Lower leg skin (tissue), 4 donors: ENCODE measurements at regions not wholly inside any gene's neighbourhood (a gene's known extent, or its start where the extent isn't known, plus 50 kb on each side); places are given as distances from the start of the nearest gene placed in this dataset.

Source experiments
- DNase-seq, 2 donors: peaks; one replicate each; pipeline ENCODE4 v3.0.0-alpha.2; 2019; ENCODE audit warnings: low spot score in 2 of 2
- H3K4me3 ChIP-seq: fragments of 200-600 bp; sonication (generic); 2 replicates; pipeline ENCODE4 v1.5.1; 2017; ENCODE audit warnings: mild to moderate bottlenecking, low read depth; ENCODE audit not compliant: poor library complexity, severe bottlenecking
- POLR2A ChIP-seq, 2 donors: fragments of 450-650 bp; IDR thresholded peaks; one replicate each; pipeline ENCODE4 v1.6.1; 2016 to 2017; ENCODE audit warnings: antibody characterized with exemption in 2 of 2, mild to moderate bottlenecking in 1 of 2, moderate library complexity in 1 of 2
- WGBS, 2 donors: methylation state at CpG; one replicate each; pipeline ENCODE4 v1.1.5; 2018; 5-methylcytosine and 5-hydroxymethylcytosine counted together
- intact Hi-C: fragments of 100-400 bp; cut with DNase I; formaldehyde crosslinking; loops from one replicate; pipeline ENCODE4 v1.15.0; 2023; ENCODE audit warnings: low total_unique reads
- TF ChIP-seq, protein P1 (sequence below), 3 donors: fragments of 450-650 bp; IDR thresholded peaks; one replicate each; pipeline ENCODE4 v1.5.1; 2016; ENCODE audit warnings: antibody characterized with exemption in 3 of 3, mild to moderate bottlenecking in 3 of 3, moderate library complexity in 2 of 3

DNA sequence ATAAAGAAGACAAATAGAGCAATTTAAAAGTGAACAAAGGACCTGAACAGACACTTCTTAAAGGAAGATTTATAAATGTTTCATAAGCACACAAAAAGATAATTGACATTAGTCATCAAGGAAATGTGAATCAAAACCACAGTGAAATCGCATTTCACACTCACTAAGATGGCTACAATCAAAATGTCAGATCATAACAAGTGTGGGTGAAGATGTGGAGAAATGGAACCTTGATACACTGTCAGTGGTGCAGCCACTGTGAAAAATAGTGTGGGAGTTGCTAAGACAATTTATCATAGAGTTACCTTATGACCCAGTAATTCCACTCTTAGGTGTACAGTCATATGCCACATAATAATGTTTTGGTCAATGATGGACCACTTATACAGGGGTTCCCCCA, 54.5 kb upstream of the HTR4 start:
- intact Hi-C loops = no loop called here
- no peak for TF ChIP-seq POLR2A (IDR thresholded peaks at IDR 0.05)
- TF ChIP-seq, protein P1, sequence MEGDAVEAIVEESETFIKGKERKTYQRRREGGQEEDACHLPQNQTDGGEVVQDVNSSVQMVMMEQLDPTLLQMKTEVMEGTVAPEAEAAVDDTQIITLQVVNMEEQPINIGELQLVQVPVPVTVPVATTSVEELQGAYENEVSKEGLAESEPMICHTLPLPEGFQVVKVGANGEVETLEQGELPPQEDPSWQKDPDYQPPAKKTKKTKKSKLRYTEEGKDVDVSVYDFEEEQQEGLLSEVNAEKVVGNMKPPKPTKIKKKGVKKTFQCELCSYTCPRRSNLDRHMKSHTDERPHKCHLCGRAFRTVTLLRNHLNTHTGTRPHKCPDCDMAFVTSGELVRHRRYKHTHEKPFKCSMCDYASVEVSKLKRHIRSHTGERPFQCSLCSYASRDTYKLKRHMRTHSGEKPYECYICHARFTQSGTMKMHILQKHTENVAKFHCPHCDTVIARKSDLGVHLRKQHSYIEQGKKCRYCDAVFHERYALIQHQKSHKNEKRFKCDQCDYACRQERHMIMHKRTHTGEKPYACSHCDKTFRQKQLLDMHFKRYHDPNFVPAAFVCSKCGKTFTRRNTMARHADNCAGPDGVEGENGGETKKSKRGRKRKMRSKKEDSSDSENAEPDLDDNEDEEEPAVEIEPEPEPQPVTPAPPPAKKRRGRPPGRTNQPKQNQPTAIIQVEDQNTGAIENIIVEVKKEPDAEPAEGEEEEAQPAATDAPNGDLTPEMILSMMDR (IDR thresholded peaks at IDR 0.05) = no peak
- H3K4me3 ChIP-seq = no peak overlapping the region
- no peak for DNase-seq
- WGBS, 2 donors = 64% methylated on average over 1 of the region's 1 CpG

DNA sequence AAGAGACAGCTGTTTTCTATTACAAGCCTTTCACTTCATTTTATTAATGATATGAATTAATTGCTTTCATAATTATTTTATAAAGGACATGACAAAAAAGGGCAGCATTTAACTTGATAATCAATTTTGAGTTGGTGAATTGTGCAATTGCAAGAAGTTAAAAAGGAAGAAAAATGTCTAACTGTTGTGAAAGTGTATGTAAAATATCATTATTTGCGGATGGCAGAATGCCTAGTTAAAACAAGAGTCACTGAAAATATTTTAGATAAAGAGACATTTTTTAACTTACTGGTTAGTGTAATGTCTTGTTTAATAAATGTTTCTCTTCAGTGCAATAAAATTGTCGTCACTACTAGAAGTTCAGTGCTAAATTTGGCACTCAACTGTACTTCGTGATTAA, 57.6 kb upstream of the HTR4 start:
- 65 to 72% methylated on average over 3 of the region's 3 CpGs for WGBS, 2 donors
- TF ChIP-seq POLR2A (IDR thresholded peaks at IDR 0.05) = no peak
- TF ChIP-seq, protein P1 (IDR thresholded peaks at IDR 0.05) = no peak
- H3K4me3 ChIP-seq = no peak overlapping the region
- intact Hi-C loops = no loop called here
- no peak for DNase-seq

DNA sequence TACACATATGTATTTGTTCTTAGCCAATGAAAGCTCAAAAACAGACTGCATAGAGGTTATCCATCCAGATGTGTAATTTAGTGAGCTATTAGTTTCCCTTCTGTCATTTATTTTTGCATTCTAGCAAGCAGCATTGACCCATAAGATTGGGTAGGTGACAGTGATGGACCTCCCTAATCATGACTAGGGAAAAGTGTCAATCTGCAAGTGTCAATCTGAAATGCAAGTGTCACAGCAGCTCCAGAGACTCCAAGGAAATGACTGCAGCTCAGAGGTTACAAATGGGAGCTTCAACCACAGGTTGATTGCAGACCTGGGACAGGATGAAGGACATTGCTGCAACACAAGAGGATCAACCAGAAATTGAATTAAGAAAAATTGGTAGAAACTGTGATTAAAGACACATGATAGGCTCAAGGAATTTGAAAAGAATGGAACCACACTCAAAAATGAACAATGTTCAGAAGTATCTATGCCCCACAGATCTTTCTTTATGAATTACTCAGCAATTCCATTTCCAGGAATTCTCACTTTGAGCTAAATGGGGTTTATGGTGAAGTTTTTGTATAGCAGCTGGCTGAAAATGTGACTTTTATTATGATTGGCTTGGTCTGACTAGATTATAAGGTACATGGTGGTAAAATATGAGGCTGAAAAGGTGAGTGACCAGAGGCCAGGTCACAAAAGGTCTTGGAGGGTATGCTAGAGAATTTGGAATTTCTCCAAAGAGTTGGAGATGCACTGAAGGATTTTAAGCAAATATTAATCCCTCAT, 59.6 kb upstream of the HTR4 start:
- H3K4me3 ChIP-seq = no peak overlapping the region
- no peak for DNase-seq
- intact Hi-C loops = no loop called here
- TF ChIP-seq, protein P1 (IDR thresholded peaks at IDR 0.05) = no peak

DNA sequence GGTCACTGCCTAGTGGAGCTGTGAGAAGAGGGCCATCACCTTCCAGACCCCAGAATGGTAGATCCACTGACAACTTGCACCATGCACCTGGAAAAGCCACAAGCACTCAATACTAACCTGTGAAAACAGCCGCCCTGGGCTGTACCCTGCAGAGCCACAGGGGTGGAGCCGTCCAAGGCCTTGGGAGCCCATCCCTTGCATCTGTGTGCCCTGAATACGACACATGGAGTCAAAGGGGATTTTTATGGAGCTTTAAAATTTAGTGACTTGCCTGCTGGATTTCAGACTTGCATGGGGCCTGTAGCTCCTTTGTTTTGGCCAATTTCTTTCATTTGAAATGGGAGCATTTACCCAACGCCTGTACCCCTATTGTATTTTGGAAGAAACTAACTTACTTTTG, 62.4 kb upstream of the HTR4 start:
- intact Hi-C loops = no loop called here
- no peak for DNase-seq
- WGBS, 2 donors = 70 to 94% methylated on average over 3 to 4 of the region's 4 CpGs
- H3K4me3 ChIP-seq = no peak overlapping the region
- TF ChIP-seq POLR2A (IDR thresholded peaks at IDR 0.05) = no peak
- TF ChIP-seq, protein P1 (IDR thresholded peaks at IDR 0.05) = no peak

DNA sequence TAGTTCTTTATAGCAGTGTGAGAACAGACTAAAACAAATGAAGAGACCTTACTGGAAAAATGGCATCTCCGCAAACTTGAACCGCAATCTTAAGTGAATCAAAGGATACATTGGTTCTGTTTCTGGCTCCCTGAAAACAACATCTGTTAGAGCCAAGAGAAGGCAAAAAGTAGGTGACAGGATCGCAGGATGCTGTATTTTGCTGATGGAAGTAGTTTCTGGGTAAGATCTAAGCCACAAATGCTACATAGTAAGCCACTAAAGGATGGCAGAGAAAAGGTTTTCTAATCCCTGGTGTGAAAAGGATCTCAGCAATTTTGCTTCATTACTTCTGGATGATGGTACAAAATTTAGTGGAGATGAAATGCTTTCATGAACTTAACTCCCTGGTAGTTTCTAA, 63.3 kb upstream of the HTR4 start:
- 93 to 97% methylated on average over 3 of the region's 3 CpGs for WGBS, 2 donors
- TF ChIP-seq, protein P1 (IDR thresholded peaks at IDR 0.05) = no peak
- TF ChIP-seq POLR2A (IDR thresholded peaks at IDR 0.05) = no peak
- no peak for DNase-seq
- intact Hi-C loops = no loop called here
- H3K4me3 ChIP-seq = no peak overlapping the region

DNA sequence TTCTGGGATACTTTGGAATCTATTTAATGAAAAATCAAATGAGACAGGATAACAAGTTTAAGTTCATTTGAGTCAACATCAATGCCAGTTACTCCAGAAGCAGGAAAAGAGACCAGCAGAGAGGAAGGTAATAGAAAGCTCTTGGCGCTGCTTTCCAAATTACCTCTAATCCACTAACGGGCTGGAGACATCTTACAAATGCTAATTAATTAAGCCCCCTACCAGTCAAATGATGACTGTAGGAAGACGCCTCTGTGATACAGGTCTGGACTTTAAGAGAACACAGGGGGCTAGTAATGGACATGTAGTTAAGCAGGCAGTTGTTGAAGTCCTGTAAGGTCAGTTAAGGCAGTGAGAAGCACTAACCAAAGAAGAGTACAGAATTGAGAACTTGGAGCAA, 65.3 kb upstream of the HTR4 start:
- no peak for DNase-seq
- intact Hi-C loops = loop anchor here (10.0 kb wide), 1 partner anchor 265 kb away; no protein-coding TSS in a partner anchor
- H3K4me3 ChIP-seq = no peak overlapping the region
- WGBS, 2 donors = 39 to 42% methylated on average over 3 of the region's 3 CpGs
- no peak for TF ChIP-seq POLR2A (IDR thresholded peaks at IDR 0.05)
- TF ChIP-seq, protein P1 (IDR thresholded peaks at IDR 0.05) = no peak
